Urothelium cell line (cell line): ENCODE measurements at regions not wholly inside any gene's neighbourhood (a gene's known extent, or its start where the extent isn't known, plus 50 kb on each side); places are given as distances from the start of the nearest gene placed in this dataset.

Source experiments
- DNase-seq: peaks from one replicate; pipeline ENCODE4 v3.0.0; 2011; ENCODE audit warnings: low spot score, mixed read lengths
- FAIRE-seq: peaks from 2 replicates; lab custom pipeline; 2011; peaks lifted over from hg19 to GRCh38; lab: Jason Lieb, UNC

- no peak for FAIRE-seq
- no peak for DNase-seq
These were observed 865.7 kb upstream of the MGAT4C start for GRCh38 chr12:87121896-87122295.

GRCh38 chr12:87120440-87120839, 864.2 kb upstream of the MGAT4C start:
- DNase-seq (no peak), FAIRE-seq (no peak)

GRCh38 chr12:87119713-87120112, 863.5 kb upstream of the MGAT4C start:
- DNase-seq (no peak), FAIRE-seq (no peak)

- DNase-seq (no peak), FAIRE-seq (no peak)
These were observed 861.3 kb upstream of the MGAT4C start for GRCh38 chr12:87117526-87117925.

- DNase-seq (no peak), FAIRE-seq (no peak)
These were observed 860.6 kb upstream of the MGAT4C start for GRCh38 chr12:87116780-87117179.

- DNase-seq (no peak), FAIRE-seq (no peak)
These were observed 856.6 kb upstream of the MGAT4C start for GRCh38 chr12:87112571-87113345.

- DNase-seq, result no peak
- FAIRE-seq, result no peak
These were observed 851.6 kb upstream of the MGAT4C start for GRCh38 chr12:87107766-87108165.

- no peak for DNase-seq
- FAIRE-seq, result no peak
These were observed 851.1 kb upstream of the MGAT4C start for GRCh38 chr12:87107270-87107669.

GRCh38 chr12:87096082-87096585, 839.9 kb upstream of the MGAT4C start:
- DNase-seq (no peak), FAIRE-seq (no peak)

GRCh38 chr12:87094356-87094755, 838.2 kb upstream of the MGAT4C start:
- FAIRE-seq, result no peak
- DNase-seq, result no peak

GRCh38 chr12:87092421-87092820, 836.2 kb upstream of the MGAT4C start:
- DNase-seq (no peak), FAIRE-seq (no peak)

GRCh38 chr12:87086118-87086891, 830.1 kb upstream of the MGAT4C start:
- DNase-seq (peak; percentile 2), FAIRE-seq (no peak)

GRCh38 chr12:87085286-87085685, 829.1 kb upstream of the MGAT4C start:
- no peak for FAIRE-seq
- no peak for DNase-seq

GRCh38 chr12:87082756-87083155, 826.6 kb upstream of the MGAT4C start:
- FAIRE-seq (no peak), DNase-seq (no peak)

- FAIRE-seq, result no peak
- DNase-seq, result no peak
These were observed 818.6 kb upstream of the MGAT4C start for GRCh38 chr12:87074781-87075180.

GRCh38 chr12:87066326-87066725, 810.1 kb upstream of the MGAT4C start:
- FAIRE-seq (no peak), DNase-seq (no peak)

GRCh38 chr12:87059231-87059630, 803.0 kb upstream of the MGAT4C start:
- DNase-seq, result no peak
- no peak for FAIRE-seq

GRCh38 chr12:87054226-87054625, 798.0 kb upstream of the MGAT4C start:
- no peak for DNase-seq
- FAIRE-seq, result no peak

- DNase-seq (no peak), FAIRE-seq (no peak)
These were observed 795.4 kb upstream of the MGAT4C start for GRCh38 chr12:87051621-87052020.

GRCh38 chr12:87047691-87048090, 791.5 kb upstream of the MGAT4C start:
- no peak for DNase-seq
- no peak for FAIRE-seq

- FAIRE-seq, result no peak
- DNase-seq, result no peak
These were observed 783.3 kb upstream of the MGAT4C start for GRCh38 chr12:87039536-87039935.

- no peak for FAIRE-seq
- no peak for DNase-seq
These were observed 781.9 kb upstream of the MGAT4C start for GRCh38 chr12:87038098-87038497.
